ENCODE measurements at regions not wholly inside any gene's neighbourhood (a gene's known extent, or its start where the extent isn't known, plus 50 kb on each side); places are given as distances from the start of the nearest gene placed in this dataset.

- H3K9me3 Mint-ChIP-seq, result peaks cover 4% of the 10 kb centered on the region; the same call in 2 of the 3 replicates
- H3K36me3 Mint-ChIP-seq (ENCODE audit: low read depth), result no peaks in the 10 kb centered on the region
- H3F3A ChIP-seq (replicated peaks; ENCODE audit: low read depth), result no peaks in the 10 kb centered on the region
- H3K4me1 ChIP-seq (ENCODE audit: insufficient read depth), result no peaks in the 10 kb centered on the region
- no peaks in the 10 kb centered on the region for H3K27me3 ChIP-seq (ENCODE audit: insufficient read depth)
- H3K36me3 ChIP-seq (ENCODE audit: insufficient read depth), result no peaks in the 10 kb centered on the region
- 0 out of 3 replicates have a peak, but pooled peaks cover 2% of the 10 kb centered on the region for H3K4me1 Mint-ChIP-seq
- no peak for ATAC-seq
- no peak for TF ChIP-seq POLR2AphosphoS5 (IDR thresholded peaks at IDR 0.05; ENCODE audit: low read depth)
- H3K4me3 ChIP-seq, result no peak overlapping the region
- H3K27ac ChIP-seq (ENCODE audit: low read depth), result no peak overlapping the region
- no peak overlapping the region for H3K27ac Mint-ChIP-seq
- peaks cover 2% of the 10 kb centered on the region for H3K27me3 Mint-ChIP-seq (ENCODE audit: insufficient read depth, low read depth, poor library complexity)
- no peaks in the 10 kb centered on the region for H3K79me2 ChIP-seq (replicated peaks; ENCODE audit: insufficient read depth)
- no peak for DNase-seq (ENCODE audit: low spot score)
- H3K4me2 ChIP-seq, result no peak overlapping the region
- H2AFZ ChIP-seq, result no peak overlapping the region
- H3K4me3 Mint-ChIP-seq, result no peak overlapping the region
- no peaks in the 10 kb centered on the region for H4K20me1 ChIP-seq (replicated peaks; ENCODE audit: insufficient read depth)
- H3K9me2 ChIP-seq (ENCODE audit: insufficient read depth), result no peaks in the 10 kb centered on the region
These were observed 413.4 kb downstream of the ANXA1 start for GRCh38 chr9:73565026-73565425.

GRCh38 chr9:73565833-73566465 lies 414.3 kb downstream of the ANXA1 start:
- H3K4me1 ChIP-seq (ENCODE audit: insufficient read depth), result no peaks in the 10 kb centered on the region
- peak; percentile 91 for ATAC-seq
- no peaks in the 10 kb centered on the region for H3K9me2 ChIP-seq (ENCODE audit: insufficient read depth)
- no peaks in the 10 kb centered on the region for H3K79me2 ChIP-seq (replicated peaks; ENCODE audit: insufficient read depth)
- no peak overlapping the region for H3K27ac ChIP-seq (ENCODE audit: low read depth)
- no peak overlapping the region for H3K4me2 ChIP-seq
- no peaks in the 10 kb centered on the region for H3K27me3 ChIP-seq (ENCODE audit: insufficient read depth)
- no peak overlapping the region for H3K4me3 ChIP-seq
- H3K27ac Mint-ChIP-seq, result no peak overlapping the region
- DNase-seq (ENCODE audit: low spot score), result peak; percentile 73
- no peak overlapping the region for H3K4me3 Mint-ChIP-seq
- 0 out of 3 replicates have a peak, but pooled peaks cover 2% of the 10 kb centered on the region for H3K4me1 Mint-ChIP-seq
- peaks cover 4% of the 10 kb centered on the region; the same call in 2 of the 3 replicates for H3K9me3 Mint-ChIP-seq
- no peaks in the 10 kb centered on the region for H3F3A ChIP-seq (replicated peaks; ENCODE audit: low read depth)
- no peaks in the 10 kb centered on the region for H3K36me3 Mint-ChIP-seq (ENCODE audit: low read depth)
- H2AFZ ChIP-seq, result no peak overlapping the region
- H3K27me3 Mint-ChIP-seq (ENCODE audit: insufficient read depth, low read depth, poor library complexity), result peaks cover 2% of the 10 kb centered on the region
- H4K20me1 ChIP-seq (replicated peaks; ENCODE audit: insufficient read depth), result no peaks in the 10 kb centered on the region
- no peak for TF ChIP-seq EZH2phosphoT487 (IDR thresholded peaks at IDR 0.05; ENCODE audit: unreplicated experiment)
- peak; percentile 78 to 90 for TF ChIP-seq CTCF (conservative IDR thresholded peaks at IDR 0.05; ENCODE audit: low read depth in 2 of 2)
- no peaks in the 10 kb centered on the region for H3K36me3 ChIP-seq (ENCODE audit: insufficient read depth)

- Histone ChIP-seq H3F3A (replicated peaks; ENCODE audit: low read depth) (no peaks in the 10 kb centered on the region), H2AFZ (no peak overlapping the region), H3K4me3 (no peak overlapping the region), H3K27ac (ENCODE audit: low read depth) (no peak overlapping the region), H3K79me2 (replicated peaks; ENCODE audit: insufficient read depth) (no peaks in the 10 kb centered on the region), H3K4me2 (no peak overlapping the region), H3K9me2 (ENCODE audit: insufficient read depth) (no peaks in the 10 kb centered on the region), H4K20me1 (replicated peaks; ENCODE audit: insufficient read depth) (no peaks in the 10 kb centered on the region), H3K4me1 (ENCODE audit: insufficient read depth) (no peaks in the 10 kb centered on the region), H3K36me3 (ENCODE audit: insufficient read depth) (no peaks in the 10 kb centered on the region), H3K27me3 (ENCODE audit: insufficient read depth) (no peaks in the 10 kb centered on the region)
- H3K4me1 Mint-ChIP-seq, result 0 out of 3 replicates have a peak, but pooled peaks cover 2% of the 10 kb centered on the region
- no peak for ATAC-seq
- H3K27ac Mint-ChIP-seq, result no peak overlapping the region
- H3K36me3 Mint-ChIP-seq (ENCODE audit: low read depth), result no peaks in the 10 kb centered on the region
- no peak for DNase-seq (ENCODE audit: low spot score)
- peaks cover 4% of the 10 kb centered on the region; the same call in 2 of the 3 replicates for H3K9me3 Mint-ChIP-seq
- H3K4me3 Mint-ChIP-seq, result no peak overlapping the region
- H3K27me3 Mint-ChIP-seq (ENCODE audit: insufficient read depth, low read depth, poor library complexity), result peaks cover 2% of the 10 kb centered on the region
- TF ChIP-seq POLR2AphosphoS5 (IDR thresholded peaks at IDR 0.05; ENCODE audit: low read depth) (no peak), EZH2phosphoT487 (IDR thresholded peaks at IDR 0.05; ENCODE audit: unreplicated experiment) (no peak), ZNF114 (CRISPR knock-in tag; IDR thresholded peaks at IDR 0.05) (no peak), ZNF331 (CRISPR knock-in tag; IDR thresholded peaks at IDR 0.05; ENCODE audit: low read depth) (no peak), STAT1 (IDR thresholded peaks at IDR 0.05; ENCODE audit: unreplicated experiment) (no peak), NANOG (IDR thresholded peaks at IDR 0.05; ENCODE audit: borderline replicate concordance) (no peak)
- TF ChIP-seq, protein P1, sequence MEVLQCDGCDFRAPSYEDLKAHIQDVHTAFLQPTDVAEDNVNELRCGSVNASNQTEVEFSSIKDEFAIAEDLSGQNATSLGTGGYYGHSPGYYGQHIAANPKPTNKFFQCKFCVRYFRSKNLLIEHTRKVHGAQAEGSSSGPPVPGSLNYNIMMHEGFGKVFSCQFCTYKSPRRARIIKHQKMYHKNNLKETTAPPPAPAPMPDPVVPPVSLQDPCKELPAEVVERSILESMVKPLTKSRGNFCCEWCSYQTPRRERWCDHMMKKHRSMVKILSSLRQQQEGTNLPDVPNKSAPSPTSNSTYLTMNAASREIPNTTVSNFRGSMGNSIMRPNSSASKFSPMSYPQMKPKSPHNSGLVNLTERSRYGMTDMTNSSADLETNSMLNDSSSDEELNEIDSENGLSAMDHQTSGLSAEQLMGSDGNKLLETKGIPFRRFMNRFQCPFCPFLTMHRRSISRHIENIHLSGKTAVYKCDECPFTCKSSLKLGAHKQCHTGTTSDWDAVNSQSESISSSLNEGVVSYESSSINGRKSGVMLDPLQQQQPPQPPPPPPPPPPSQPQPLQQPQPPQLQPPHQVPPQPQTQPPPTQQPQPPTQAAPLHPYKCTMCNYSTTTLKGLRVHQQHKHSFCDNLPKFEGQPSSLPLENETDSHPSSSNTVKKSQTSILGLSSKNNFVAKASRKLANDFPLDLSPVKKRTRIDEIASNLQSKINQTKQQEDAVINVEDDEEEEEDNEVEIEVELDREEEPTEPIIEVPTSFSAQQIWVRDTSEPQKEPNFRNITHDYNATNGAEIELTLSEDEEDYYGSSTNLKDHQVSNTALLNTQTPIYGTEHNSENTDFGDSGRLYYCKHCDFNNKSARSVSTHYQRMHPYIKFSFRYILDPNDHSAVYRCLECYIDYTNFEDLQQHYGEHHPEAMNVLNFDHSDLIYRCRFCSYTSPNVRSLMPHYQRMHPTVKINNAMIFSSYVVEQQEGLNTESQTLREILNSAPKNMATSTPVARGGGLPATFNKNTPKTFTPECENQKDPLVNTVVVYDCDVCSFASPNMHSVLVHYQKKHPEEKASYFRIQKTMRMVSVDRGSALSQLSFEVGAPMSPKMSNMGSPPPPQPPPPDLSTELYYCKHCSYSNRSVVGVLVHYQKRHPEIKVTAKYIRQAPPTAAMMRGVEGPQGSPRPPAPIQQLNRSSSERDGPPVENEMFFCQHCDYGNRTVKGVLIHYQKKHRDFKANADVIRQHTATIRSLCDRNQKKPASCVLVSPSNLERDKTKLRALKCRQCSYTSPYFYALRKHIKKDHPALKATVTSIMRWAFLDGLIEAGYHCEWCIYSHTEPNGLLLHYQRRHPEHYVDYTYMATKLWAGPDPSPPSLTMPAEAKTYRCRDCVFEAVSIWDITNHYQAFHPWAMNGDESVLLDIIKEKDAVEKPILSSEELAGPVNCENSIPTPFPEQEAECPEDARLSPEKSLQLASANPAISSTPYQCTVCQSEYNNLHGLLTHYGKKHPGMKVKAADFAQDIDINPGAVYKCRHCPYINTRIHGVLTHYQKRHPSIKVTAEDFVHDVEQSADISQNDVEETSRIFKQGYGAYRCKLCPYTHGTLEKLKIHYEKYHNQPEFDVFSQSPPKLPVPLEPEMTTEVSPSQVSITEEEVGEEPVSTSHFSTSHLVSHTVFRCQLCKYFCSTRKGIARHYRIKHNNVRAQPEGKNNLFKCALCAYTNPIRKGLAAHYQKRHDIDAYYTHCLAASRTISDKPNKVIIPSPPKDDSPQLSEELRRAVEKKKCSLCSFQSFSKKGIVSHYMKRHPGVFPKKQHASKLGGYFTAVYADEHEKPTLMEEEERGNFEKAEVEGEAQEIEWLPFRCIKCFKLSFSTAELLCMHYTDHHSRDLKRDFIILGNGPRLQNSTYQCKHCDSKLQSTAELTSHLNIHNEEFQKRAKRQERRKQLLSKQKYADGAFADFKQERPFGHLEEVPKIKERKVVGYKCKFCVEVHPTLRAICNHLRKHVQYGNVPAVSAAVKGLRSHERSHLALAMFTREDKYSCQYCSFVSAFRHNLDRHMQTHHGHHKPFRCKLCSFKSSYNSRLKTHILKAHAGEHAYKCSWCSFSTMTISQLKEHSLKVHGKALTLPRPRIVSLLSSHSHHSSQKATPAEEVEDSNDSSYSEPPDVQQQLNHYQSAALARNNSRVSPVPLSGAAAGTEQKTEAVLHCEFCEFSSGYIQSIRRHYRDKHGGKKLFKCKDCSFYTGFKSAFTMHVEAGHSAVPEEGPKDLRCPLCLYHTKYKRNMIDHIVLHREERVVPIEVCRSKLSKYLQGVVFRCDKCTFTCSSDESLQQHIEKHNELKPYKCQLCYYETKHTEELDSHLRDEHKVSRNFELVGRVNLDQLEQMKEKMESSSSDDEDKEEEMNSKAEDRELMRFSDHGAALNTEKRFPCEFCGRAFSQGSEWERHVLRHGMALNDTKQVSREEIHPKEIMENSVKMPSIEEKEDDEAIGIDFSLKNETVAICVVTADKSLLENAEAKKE (CRISPR knock-in tag; IDR thresholded peaks at IDR 0.05), result no peak
These were observed 415.0 kb downstream of the ANXA1 start for GRCh38 chr9:73566627-73567026.
